ENCODE measurements at regions not wholly inside any gene's neighbourhood (a gene's known extent, or its start where the extent isn't known, plus 50 kb on each side); places are given as distances from the start of the nearest gene placed in this dataset.

DNA sequence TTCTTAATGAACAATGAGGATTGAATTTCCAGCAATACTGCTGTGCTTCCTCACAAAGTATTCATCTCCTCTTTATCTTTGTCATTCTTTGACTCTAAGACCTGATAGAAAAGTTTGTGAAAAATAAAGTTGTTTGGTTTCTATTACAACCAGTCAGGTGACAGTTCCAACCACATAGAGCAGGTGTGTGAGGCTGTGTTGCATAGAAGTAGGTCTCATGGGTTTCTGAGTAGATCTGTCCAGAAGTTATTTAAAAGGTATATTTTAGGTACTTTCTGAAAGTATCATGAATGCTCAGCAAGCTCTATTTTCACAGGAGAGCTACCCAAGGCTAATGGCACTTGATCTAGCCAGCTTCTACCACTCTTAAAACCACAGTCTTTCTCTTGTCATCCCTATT is 637.0 kb downstream of the DNAH5 start:
- no peak for TF ChIP-seq EGR1 (IDR thresholded peaks at IDR 0.05; ENCODE audit: low read depth)
- TF ChIP-seq, protein P1, sequence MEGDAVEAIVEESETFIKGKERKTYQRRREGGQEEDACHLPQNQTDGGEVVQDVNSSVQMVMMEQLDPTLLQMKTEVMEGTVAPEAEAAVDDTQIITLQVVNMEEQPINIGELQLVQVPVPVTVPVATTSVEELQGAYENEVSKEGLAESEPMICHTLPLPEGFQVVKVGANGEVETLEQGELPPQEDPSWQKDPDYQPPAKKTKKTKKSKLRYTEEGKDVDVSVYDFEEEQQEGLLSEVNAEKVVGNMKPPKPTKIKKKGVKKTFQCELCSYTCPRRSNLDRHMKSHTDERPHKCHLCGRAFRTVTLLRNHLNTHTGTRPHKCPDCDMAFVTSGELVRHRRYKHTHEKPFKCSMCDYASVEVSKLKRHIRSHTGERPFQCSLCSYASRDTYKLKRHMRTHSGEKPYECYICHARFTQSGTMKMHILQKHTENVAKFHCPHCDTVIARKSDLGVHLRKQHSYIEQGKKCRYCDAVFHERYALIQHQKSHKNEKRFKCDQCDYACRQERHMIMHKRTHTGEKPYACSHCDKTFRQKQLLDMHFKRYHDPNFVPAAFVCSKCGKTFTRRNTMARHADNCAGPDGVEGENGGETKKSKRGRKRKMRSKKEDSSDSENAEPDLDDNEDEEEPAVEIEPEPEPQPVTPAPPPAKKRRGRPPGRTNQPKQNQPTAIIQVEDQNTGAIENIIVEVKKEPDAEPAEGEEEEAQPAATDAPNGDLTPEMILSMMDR (IDR thresholded peaks at IDR 0.05 in 2 of 3, conservative IDR thresholded peaks at IDR 0.05 in 1 of 3; ENCODE audit: borderline replicate concordance in 1 of 3, insufficient read depth in 1 of 3, low read depth in 2 of 3, low read length in 2 of 3) = no peak
- TF ChIP-seq, protein P2, sequence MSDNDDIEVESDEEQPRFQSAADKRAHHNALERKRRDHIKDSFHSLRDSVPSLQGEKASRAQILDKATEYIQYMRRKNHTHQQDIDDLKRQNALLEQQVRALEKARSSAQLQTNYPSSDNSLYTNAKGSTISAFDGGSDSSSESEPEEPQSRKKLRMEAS (IDR thresholded peaks at IDR 0.05) = no peak
- TF ChIP-seq ZFX (IDR thresholded peaks at IDR 0.05) = no peak
- no peak for TF ChIP-seq POLR2A (IDR thresholded peaks at IDR 0.05; ENCODE audit: borderline replicate concordance, extremely low read depth, insufficient read depth, insufficient read length)
- no peak for TF ChIP-seq SRF (IDR thresholded peaks at IDR 0.05; ENCODE audit: low read depth)
- no peak for TF ChIP-seq ZNF274 (IDR thresholded peaks at IDR 0.05; ENCODE audit: low read depth, low read length)

Measured in HCT116 (cell line).